Type B pancreatic cell (in vitro differentiated cells): ENCODE measurements at regions not wholly inside any gene's neighbourhood (a gene's known extent, or its start where the extent isn't known, plus 50 kb on each side); places are given as distances from the start of the nearest gene placed in this dataset.

Experiments used
- DNase-seq: peaks from one replicate; pipeline ENCODE4 v3.0.0; 2021; ENCODE audit warnings: mixed read lengths; ENCODE audit not compliant: unreplicated experiment; ENCODE audit errors: extremely low spot score
- H3K27ac Mint-ChIP-seq: 2 replicates; pipeline ENCODE4 v1.8.0; 2021; ENCODE audit warnings: mild to moderate bottlenecking, mixed read lengths
- H3K27me3 Mint-ChIP-seq: 2 replicates; pipeline ENCODE4 v1.8.0; 2021; ENCODE audit warnings: mixed read lengths
- H3K36me3 Mint-ChIP-seq: 2 replicates; pipeline ENCODE4 v1.8.0; 2021; ENCODE audit warnings: mixed read lengths
- H3K4me1 Mint-ChIP-seq: one replicate; pipeline ENCODE4 v1.8.0; 2021; ENCODE audit warnings: mixed read lengths; ENCODE audit not compliant: unreplicated experiment
- H3K4me3 Mint-ChIP-seq: 2 replicates; pipeline ENCODE4 v1.8.0; 2021; ENCODE audit warnings: mild to moderate bottlenecking, mixed read lengths
- H3K9me3 Mint-ChIP-seq: 2 replicates; pipeline ENCODE4 v1.8.0; 2021; ENCODE audit warnings: mixed read lengths
- CTCF ChIP-seq: fragments of 200-600 bp; sonication (generic); conservative IDR thresholded peaks from 2 replicates; pipeline ENCODE4 v1.5.0; 2021; ENCODE audit warnings: antibody characterized with exemption, mild to moderate bottlenecking

- Mint-ChIP-seq H3K9me3 (no peaks in the 10 kb centered on the region), H3K4me3 (no peak overlapping the region), H3K4me1 (peaks cover 3% of the 10 kb centered on the region), H3K36me3 (no peaks in the 10 kb centered on the region), H3K27me3 (peaks cover 5% of the 10 kb centered on the region), H3K27ac (no peak overlapping the region)
- no peak for DNase-seq
- TF ChIP-seq CTCF: no peak
Measured at GRCh38 chr1:67627906-67628305, 57.1 kb upstream of the GADD45A start.

- Mint-ChIP-seq H3K4me3 (no peak overlapping the region), H3K4me1 (peaks cover 14% of the 10 kb centered on the region), H3K36me3 (no peaks in the 10 kb centered on the region), H3K27ac (no peak overlapping the region), H3K9me3 (no peaks in the 10 kb centered on the region), H3K27me3 (peaks cover 5% of the 10 kb centered on the region)
- TF ChIP-seq CTCF: no peak
- no peak for DNase-seq
Measured at GRCh38 chr1:67629370-67630075, 55.5 kb upstream of the GADD45A start.

GRCh38 chr1:67630438-67631045, 54.5 kb upstream of the GADD45A start:
- H3K9me3 Mint-ChIP-seq: no peaks in the 10 kb centered on the region
- H3K36me3 Mint-ChIP-seq: no peaks in the 10 kb centered on the region
- H3K27ac Mint-ChIP-seq: no peak overlapping the region
- H3K4me1 Mint-ChIP-seq: peaks cover 19% of the 10 kb centered on the region
- no peak for TF ChIP-seq CTCF
- H3K27me3 Mint-ChIP-seq: peaks cover 5% of the 10 kb centered on the region
- DNase-seq: no peak
- H3K4me3 Mint-ChIP-seq: no peak overlapping the region

- no peak for DNase-seq
- H3K36me3 Mint-ChIP-seq: no peaks in the 10 kb centered on the region
- H3K27me3 Mint-ChIP-seq: no peaks in the 10 kb centered on the region
- H3K4me1 Mint-ChIP-seq: peaks cover 24% of the 10 kb centered on the region
- no peak for TF ChIP-seq CTCF
- no peaks in the 10 kb centered on the region for H3K9me3 Mint-ChIP-seq
- H3K4me3 Mint-ChIP-seq: no peak overlapping the region
- peak overlapping the region; percentile 38 for H3K27ac Mint-ChIP-seq
Measured at GRCh38 chr1:67632356-67632755, 52.6 kb upstream of the GADD45A start.

GRCh38 chr1:67632811-67633655, 52.0 kb upstream of the GADD45A start:
- H3K36me3 Mint-ChIP-seq: no peaks in the 10 kb centered on the region
- H3K4me3 Mint-ChIP-seq: no peak overlapping the region
- H3K4me1 Mint-ChIP-seq: peaks cover 24% of the 10 kb centered on the region
- peak overlapping the region; percentile 81 for H3K27ac Mint-ChIP-seq
- TF ChIP-seq CTCF: no peak
- no peaks in the 10 kb centered on the region for H3K27me3 Mint-ChIP-seq
- H3K9me3 Mint-ChIP-seq: no peaks in the 10 kb centered on the region
- no peak for DNase-seq
